PC-9 (cell line): ENCODE measurements at regions not wholly inside any gene's neighbourhood (a gene's known extent, or its start where the extent isn't known, plus 50 kb on each side); places are given as distances from the start of the nearest gene placed in this dataset.

Source experiments
- CTCF ChIP-seq: fragments of 200-600 bp; sonication (generic); conservative IDR thresholded peaks from 2 replicates; pipeline ENCODE4 v1.6.1; 2017; ENCODE audit warnings: mixed run types, antibody characterized with exemption, mild to moderate bottlenecking, moderate library complexity
- EZH2 ChIP-seq: fragments of 200-600 bp; sonication (generic); IDR thresholded peaks from 2 replicates; pipeline ENCODE4 v1.8.0; 2017; ENCODE audit warnings: antibody characterized with exemption, low read depth

DNA sequence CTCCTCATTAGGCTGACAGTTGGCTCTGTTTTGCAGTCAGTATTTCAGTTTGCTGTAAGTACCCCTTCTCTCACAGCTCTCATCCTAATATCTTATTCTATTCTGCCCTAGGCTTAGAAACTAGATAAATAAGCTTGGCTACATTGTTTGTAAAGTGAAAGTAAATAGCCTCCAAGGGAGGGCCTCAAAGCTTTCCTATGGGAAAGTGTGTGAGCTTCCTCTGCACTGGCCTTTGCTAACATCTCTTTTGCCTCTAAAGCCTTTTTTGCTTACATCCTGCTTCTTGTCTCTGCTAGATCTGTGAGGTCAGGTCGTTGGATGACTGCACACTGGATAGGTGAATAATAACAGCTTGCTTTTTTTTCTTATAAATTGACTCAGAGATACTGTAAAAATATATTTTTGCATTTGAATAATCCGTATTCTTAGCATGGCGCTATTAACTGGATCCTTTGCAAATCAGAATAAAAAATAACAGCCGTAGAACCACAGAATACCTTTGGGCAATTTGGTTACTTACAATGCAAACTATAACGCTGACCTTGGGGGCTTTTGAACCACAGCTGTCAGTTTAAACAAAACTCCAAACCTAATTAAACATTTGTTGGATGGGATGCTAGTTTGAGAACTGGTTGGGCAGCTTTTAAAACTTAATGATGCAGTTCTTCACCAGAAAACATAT lies 55.1 kb downstream of the TTC6 start:
- TF ChIP-seq CTCF (no peak), EZH2 (no peak)
